ENCODE measurements at regions not wholly inside any gene's neighbourhood (a gene's known extent, or its start where the extent isn't known, plus 50 kb on each side); places are given as distances from the start of the nearest gene placed in this dataset.
A peak's percentile ranks its signal among the peaks of the same experiment; 100 is the strongest.

DNA sequence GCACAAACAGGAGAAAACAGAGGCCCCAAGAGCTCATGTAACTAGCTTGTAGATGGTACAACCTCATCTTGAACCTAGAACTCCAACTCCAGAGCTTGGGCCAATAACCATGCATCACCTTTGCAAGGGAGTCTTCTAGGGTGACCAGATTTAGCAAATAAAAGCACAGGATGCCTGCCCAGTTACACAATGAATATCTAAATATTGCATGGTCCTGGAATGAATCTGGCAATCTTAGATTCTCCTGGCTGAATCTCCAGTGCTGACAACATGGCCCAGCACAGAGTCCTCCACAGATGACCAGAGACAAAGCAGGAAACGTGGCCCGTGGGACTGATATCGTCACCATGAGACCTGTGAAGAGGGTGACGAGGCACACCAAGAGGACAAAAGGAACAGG, 494.1 kb downstream of the PREX1 start:
- H3K4me3 Mint-ChIP-seq (ENCODE audit: low read depth, unreplicated experiment), result no peak overlapping the region

DNA sequence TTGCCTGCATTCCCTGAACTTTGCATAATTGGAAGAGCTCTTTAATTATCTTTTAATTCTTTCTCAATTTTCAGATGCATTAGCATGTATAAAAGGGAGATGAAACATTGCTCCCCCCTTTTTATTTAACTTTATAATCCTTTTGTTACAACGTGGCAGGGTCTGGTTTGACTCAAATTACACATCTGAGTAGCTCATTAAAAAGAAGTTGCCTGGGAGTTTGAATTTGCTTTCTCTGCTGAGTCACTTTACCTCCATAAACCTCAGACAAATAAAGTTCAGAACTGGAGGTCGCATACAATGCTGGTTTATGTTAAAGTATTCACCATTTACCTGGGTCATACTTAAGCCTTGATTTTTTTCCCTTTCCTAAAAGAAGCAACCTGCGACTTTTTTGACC, 495.2 kb downstream of the PREX1 start:
- Mint-ChIP-seq H3K9me3 (ENCODE audit: low read depth, unreplicated experiment) (no peaks in the 10 kb centered on the region), H3K36me3 (ENCODE audit: insufficient read depth, unreplicated experiment) (no peaks in the 10 kb centered on the region), H3K4me3 (ENCODE audit: low read depth, unreplicated experiment) (no peak overlapping the region), H3K27me3 (ENCODE audit: unreplicated experiment) (peaks cover 10% of the 10 kb centered on the region), H3K27ac (ENCODE audit: unreplicated experiment) (no peak overlapping the region), H3K4me1 (ENCODE audit: low read depth, unreplicated experiment) (peaks cover 18% of the 10 kb centered on the region)
- DNase-seq, result no peak
- TF ChIP-seq, protein P1, sequence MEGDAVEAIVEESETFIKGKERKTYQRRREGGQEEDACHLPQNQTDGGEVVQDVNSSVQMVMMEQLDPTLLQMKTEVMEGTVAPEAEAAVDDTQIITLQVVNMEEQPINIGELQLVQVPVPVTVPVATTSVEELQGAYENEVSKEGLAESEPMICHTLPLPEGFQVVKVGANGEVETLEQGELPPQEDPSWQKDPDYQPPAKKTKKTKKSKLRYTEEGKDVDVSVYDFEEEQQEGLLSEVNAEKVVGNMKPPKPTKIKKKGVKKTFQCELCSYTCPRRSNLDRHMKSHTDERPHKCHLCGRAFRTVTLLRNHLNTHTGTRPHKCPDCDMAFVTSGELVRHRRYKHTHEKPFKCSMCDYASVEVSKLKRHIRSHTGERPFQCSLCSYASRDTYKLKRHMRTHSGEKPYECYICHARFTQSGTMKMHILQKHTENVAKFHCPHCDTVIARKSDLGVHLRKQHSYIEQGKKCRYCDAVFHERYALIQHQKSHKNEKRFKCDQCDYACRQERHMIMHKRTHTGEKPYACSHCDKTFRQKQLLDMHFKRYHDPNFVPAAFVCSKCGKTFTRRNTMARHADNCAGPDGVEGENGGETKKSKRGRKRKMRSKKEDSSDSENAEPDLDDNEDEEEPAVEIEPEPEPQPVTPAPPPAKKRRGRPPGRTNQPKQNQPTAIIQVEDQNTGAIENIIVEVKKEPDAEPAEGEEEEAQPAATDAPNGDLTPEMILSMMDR (IDR thresholded peaks at IDR 0.05; ENCODE audit: unreplicated experiment), result no peak
- no TSS peak for BruUV-seq (replicated peaks)
- CTCF ChIA-PET, result interaction anchor here (0.6 to 1.3 kb wide), 4 partner anchors 11 to 1638 kb away, joined by 3 to 5 read pairs (median 3); no protein-coding TSS in a partner anchor
- intact Hi-C loops (cut with micrococcal nuclease; ENCODE audit: unreplicated experiment), result no loop called here

More for the DNA sequence above, 494.1 kb downstream of the PREX1 start:
- no peaks in the 10 kb centered on the region for H3K9me3 Mint-ChIP-seq (ENCODE audit: low read depth, unreplicated experiment)
- H3K27me3 Mint-ChIP-seq (ENCODE audit: unreplicated experiment), result no peaks in the 10 kb centered on the region
- H3K36me3 Mint-ChIP-seq (ENCODE audit: insufficient read depth, unreplicated experiment), result no peaks in the 10 kb centered on the region
- H3K27ac Mint-ChIP-seq (ENCODE audit: unreplicated experiment), result no peak overlapping the region
- CTCF ChIA-PET, result no interaction called here
- H3K4me1 Mint-ChIP-seq (ENCODE audit: low read depth, unreplicated experiment), result peaks cover 20% of the 10 kb centered on the region
- no peak for DNase-seq
- TF ChIP-seq, protein P1 (IDR thresholded peaks at IDR 0.05; ENCODE audit: unreplicated experiment), result no peak
- intact Hi-C loops (cut with micrococcal nuclease; ENCODE audit: unreplicated experiment), result no loop called here
- BruUV-seq (replicated peaks), result no TSS peak

- H3K27me3 Mint-ChIP-seq (ENCODE audit: unreplicated experiment), result peaks cover 13% of the 10 kb centered on the region
- no peaks in the 10 kb centered on the region for H3K9me3 Mint-ChIP-seq (ENCODE audit: low read depth, unreplicated experiment)
- no peak overlapping the region for H3K4me3 Mint-ChIP-seq (ENCODE audit: low read depth, unreplicated experiment)
- intact Hi-C loops (cut with micrococcal nuclease; ENCODE audit: unreplicated experiment), result no loop called here
- no TSS peak for BruUV-seq (replicated peaks)
- CTCF ChIA-PET, result interaction anchor here (0.6 to 1.3 kb wide), 4 partner anchors 12 to 1639 kb away, joined by 3 to 5 read pairs (median 3); no protein-coding TSS in a partner anchor
- H3K27ac Mint-ChIP-seq (ENCODE audit: unreplicated experiment), result no peak overlapping the region
- H3K4me1 Mint-ChIP-seq (ENCODE audit: low read depth, unreplicated experiment), result peaks cover 18% of the 10 kb centered on the region
- TF ChIP-seq, protein P1 (IDR thresholded peaks at IDR 0.05; ENCODE audit: unreplicated experiment), result no peak
- DNase-seq, result no peak
- no peaks in the 10 kb centered on the region for H3K36me3 Mint-ChIP-seq (ENCODE audit: insufficient read depth, unreplicated experiment)
These were observed 496.1 kb downstream of the PREX1 start for GRCh38 chr20:48331518-48332286.

DNA sequence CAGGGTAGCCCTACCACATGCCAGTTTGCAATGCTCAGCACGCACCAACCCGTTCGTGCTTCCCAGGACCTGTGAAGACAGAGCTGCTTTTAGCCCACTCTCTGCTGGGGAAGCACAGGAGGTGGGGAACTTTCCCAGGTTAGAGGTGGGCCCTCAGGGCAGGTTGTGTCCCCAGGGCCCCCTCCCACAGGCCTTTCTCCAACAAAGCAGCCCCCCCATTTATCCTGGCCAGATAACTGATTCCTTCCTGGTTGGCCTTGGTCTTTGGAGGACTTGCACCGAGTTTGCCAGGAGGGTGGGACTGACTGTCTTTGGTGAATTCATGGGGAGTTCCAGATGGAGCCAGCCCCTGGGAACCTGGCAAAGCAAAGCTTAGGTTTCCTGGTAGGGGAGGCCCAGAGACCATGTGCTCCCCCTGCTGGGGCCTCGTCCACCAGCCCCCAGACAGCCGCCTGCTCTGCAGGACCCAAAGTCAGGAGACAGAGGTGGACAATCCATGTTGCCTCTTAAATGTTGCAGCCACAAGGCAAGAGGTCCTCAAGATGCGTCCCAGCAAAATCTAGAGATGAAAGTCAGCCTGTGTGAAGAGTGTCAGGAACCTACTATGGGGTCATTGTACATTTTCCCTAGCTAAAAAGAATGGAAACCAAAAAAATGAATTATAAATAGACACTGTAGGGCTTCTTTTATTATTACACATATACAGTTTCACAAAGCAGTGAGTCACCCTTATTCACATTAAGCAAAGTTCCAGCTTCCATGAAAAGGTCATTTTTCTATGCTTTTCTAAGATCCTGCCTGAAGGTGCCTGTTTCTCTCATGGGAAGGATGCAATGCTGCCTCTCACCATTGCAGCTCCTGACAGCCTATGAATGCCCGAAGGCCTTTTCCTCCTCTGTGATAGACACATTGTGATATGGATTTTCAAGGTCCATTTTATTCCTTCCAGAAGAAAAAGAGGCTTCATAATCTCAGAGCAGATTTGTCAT, 497.8 kb downstream of the PREX1 start:
- BruUV-seq (replicated peaks), result no TSS peak
- Mint-ChIP-seq H3K27ac (ENCODE audit: unreplicated experiment) (no peak overlapping the region), H3K4me1 (ENCODE audit: low read depth, unreplicated experiment) (peaks cover 18% of the 10 kb centered on the region), H3K4me3 (ENCODE audit: low read depth, unreplicated experiment) (no peak overlapping the region), H3K27me3 (ENCODE audit: unreplicated experiment) (peaks cover 25% of the 10 kb centered on the region), H3K36me3 (ENCODE audit: insufficient read depth, unreplicated experiment) (no peaks in the 10 kb centered on the region), H3K9me3 (ENCODE audit: low read depth, unreplicated experiment) (no peaks in the 10 kb centered on the region)
- DNase-seq, result peak; percentile 67
- TF ChIP-seq, protein P1 (IDR thresholded peaks at IDR 0.05; ENCODE audit: unreplicated experiment), result peak; percentile 58
- intact Hi-C loops (cut with micrococcal nuclease; ENCODE audit: unreplicated experiment), result no loop called here
- CTCF ChIA-PET, result interaction anchor here (0.8 to 1.7 kb wide), 4 partner anchors 9 to 291 kb away, joined by 3 to 7 read pairs (median 4); no protein-coding TSS in a partner anchor
